Left lung (tissue), 4 donors: ENCODE measurements at regions not wholly inside any gene's neighbourhood (a gene's known extent, or its start where the extent isn't known, plus 50 kb on each side); places are given as distances from the start of the nearest gene placed in this dataset.

Experiments used
- ATAC-seq: fragments of 200-7000 bp; cut with Tn5 transposase; one replicate; pipeline ENCODE4 v1.9.1; 2020; ENCODE audit warnings: moderate library complexity
- DNase-seq, 4 donors: peaks; one replicate each; pipeline ENCODE4 v3.0.0-alpha.2; 2013 to 2020
- H3K27ac ChIP-seq, 2 donors: fragments of 200-600 bp; sonication (generic) in 1 of 2; one replicate each; pipeline versions ENCODE4 v1.5.0 to v1.8.0; 2020 to 2021
- H3K27me3 ChIP-seq, 2 donors: fragments of 200-600 bp; sonication (generic) in 1 of 2; one replicate each; pipeline versions ENCODE4 v1.5.0 to v1.8.0; 2020 to 2021
- H3K36me3 ChIP-seq, 2 donors: fragments of 200-600 bp; sonication (generic) in 1 of 2; one replicate each; pipeline versions ENCODE4 v1.5.0 to v1.8.0; 2020 to 2021
- H3K4me1 ChIP-seq, 2 donors: fragments of 200-600 bp; one replicate each; pipeline ENCODE4 v1.8.0; 2021
- H3K4me3 ChIP-seq, 2 donors: fragments of 200-600 bp; sonication (generic) in 1 of 2; one replicate each; pipeline versions ENCODE4 v1.5.0 to v1.8.0; 2020 to 2021; ENCODE audit warnings: mild to moderate bottlenecking in 1 of 2
- H3K9me3 ChIP-seq, 2 donors: fragments of 200-600 bp; sonication (generic) in 1 of 2; one replicate each; pipeline versions ENCODE4 v1.5.0 to v1.8.0; 2020 to 2021
- CTCF ChIP-seq, 2 donors: fragments of 200-600 bp; sonication (generic) in 1 of 2; IDR thresholded peaks; one replicate each; pipeline versions ENCODE4 v1.5.0 to v1.8.0; 2021; ENCODE audit warnings: antibody characterized with exemption in 2 of 2
- intact Hi-C, 2 donors: fragments of 100-400 bp; cut with DNase I; formaldehyde crosslinking; loops; one replicate each; pipeline versions ENCODE4 v1.11.2 to v1.14.2; 2022
- donor health status: DM: no; HTN: yes; CAD: no.
- donor health status: DM: no; HTN: no; CAD: no.

GRCh38 chr5:67346611-67347010 is 150.0 kb upstream of the CD180 start:
- Histone ChIP-seq H3K36me3 (no peaks in the 10 kb centered on the region), H3K4me3 (no peak overlapping the region), H3K27ac (no peak overlapping the region), H3K4me1 (peaks cover 3 to 10% of the 10 kb centered on the region in 2 donors), H3K9me3 (peaks cover 0 to 9% of the 10 kb centered on the region in 2 donors), H3K27me3 (no peaks in the 10 kb centered on the region)
- DNase-seq (no peak), ATAC-seq (no peak)
- intact Hi-C loops: no loop called here
- TF ChIP-seq CTCF (IDR thresholded peaks at IDR 0.05): no peak

DNA sequence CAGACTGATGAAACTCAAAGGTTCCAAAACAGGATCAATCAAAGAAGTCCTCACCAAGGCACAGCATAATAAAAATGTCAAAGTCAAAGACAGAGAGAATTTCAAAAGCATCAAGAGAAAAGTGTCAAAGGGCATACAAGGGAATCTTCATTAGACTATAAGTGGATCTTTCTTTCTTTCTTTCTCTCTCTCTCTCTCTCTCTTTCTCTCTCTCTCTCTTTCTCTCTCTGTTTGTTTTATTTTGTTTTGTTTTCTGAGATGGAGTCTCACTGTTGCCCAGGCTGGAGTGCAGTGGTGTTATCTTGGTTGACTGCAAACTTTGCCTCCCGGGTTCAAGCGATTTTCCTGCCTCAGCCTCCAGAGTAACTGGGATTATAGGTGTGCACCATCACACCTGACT is 148.3 kb upstream of the CD180 start:
- Histone ChIP-seq H3K27ac (no peak overlapping the region), H3K9me3 (peaks cover 0 to 9% of the 10 kb centered on the region in 2 donors), H3K4me3 (no peak overlapping the region), H3K27me3 (no peaks in the 10 kb centered on the region), H3K4me1 (no peaks in the 10 kb centered on the region), H3K36me3 (no peaks in the 10 kb centered on the region)
- ATAC-seq: no peak
- TF ChIP-seq CTCF (IDR thresholded peaks at IDR 0.05): no peak
- intact Hi-C loops: no loop called here
- no peak for DNase-seq

DNA sequence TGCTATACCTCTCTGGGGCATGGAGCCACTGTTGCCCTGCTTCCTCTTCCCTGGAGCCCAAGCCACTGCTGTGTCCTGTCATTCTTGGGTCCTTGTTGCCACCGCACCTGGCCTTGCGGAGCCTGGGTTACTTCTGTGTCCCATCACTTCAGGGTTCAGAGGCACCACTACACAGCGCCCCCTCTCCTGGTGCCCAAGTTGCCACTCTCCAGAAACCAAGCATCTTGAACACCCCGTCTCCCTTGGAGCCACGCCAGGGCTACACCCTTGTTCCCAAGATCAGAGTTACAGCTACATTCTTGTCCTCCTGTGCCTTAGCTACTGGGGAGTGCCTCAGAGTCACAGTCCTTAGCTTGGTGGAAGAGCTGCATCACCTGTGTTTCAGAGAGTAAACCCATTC is 147.2 kb upstream of the CD180 start:
- Histone ChIP-seq H3K36me3 (no peaks in the 10 kb centered on the region), H3K4me1 (no peaks in the 10 kb centered on the region), H3K4me3 (no peak overlapping the region), H3K27ac (no peak overlapping the region), H3K27me3 (no peaks in the 10 kb centered on the region), H3K9me3 (peaks cover 0 to 9% of the 10 kb centered on the region in 2 donors)
- intact Hi-C loops: no loop called here
- DNase-seq: no peak
- TF ChIP-seq CTCF (IDR thresholded peaks at IDR 0.05): no peak
- no peak for ATAC-seq

- peaks cover 0 to 9% of the 10 kb centered on the region in 2 donors for H3K9me3 ChIP-seq
- no peak for TF ChIP-seq CTCF (IDR thresholded peaks at IDR 0.05)
- intact Hi-C loops: no loop called here
Observed at GRCh38 chr5:67341478-67341877, 144.9 kb upstream of the CD180 start.

GRCh38 chr5:67339219-67339767 is 142.7 kb upstream of the CD180 start:
- no peaks in the 10 kb centered on the region for H3K36me3 ChIP-seq
- no peaks in the 10 kb centered on the region for H3K4me1 ChIP-seq
- no peaks in the 10 kb centered on the region for H3K9me3 ChIP-seq
- ATAC-seq: no peak
- no peak for DNase-seq
- H3K27me3 ChIP-seq: no peaks in the 10 kb centered on the region
- H3K4me3 ChIP-seq: no peak overlapping the region
- intact Hi-C loops: no loop called here
- H3K27ac ChIP-seq: no peak overlapping the region
- TF ChIP-seq CTCF (IDR thresholded peaks at IDR 0.05): no peak

More at GRCh38 chr5:67341478-67341877, 144.9 kb upstream of the CD180 start:
- Histone ChIP-seq H3K4me1 (no peaks in the 10 kb centered on the region), H3K4me3 (no peak overlapping the region), H3K27ac (no peak overlapping the region), H3K27me3 (no peaks in the 10 kb centered on the region), H3K36me3 (no peaks in the 10 kb centered on the region)
- DNase-seq (no peak), ATAC-seq (no peak)
